Prostate gland (tissue), 2 donors: ENCODE measurements at regions not wholly inside any gene's neighbourhood (a gene's known extent, or its start where the extent isn't known, plus 50 kb on each side); places are given as distances from the start of the nearest gene placed in this dataset.

Source experiments
- DNase-seq: peaks from one replicate; pipeline ENCODE4 v3.0.0-alpha.2; 2019; ENCODE audit warnings: low spot score
- H3K27ac ChIP-seq, 2 donors: fragments of 200-600 bp; sonication (generic); 2 replicates each; pipeline ENCODE4 v1.5.1; 2017 to 2019
- H3K27me3 ChIP-seq: fragments of 200-600 bp; sonication (generic); replicated peaks from 2 replicates; pipeline ENCODE4 v1.5.1; 2019; ENCODE audit not compliant: insufficient read depth
- H3K36me3 ChIP-seq, 2 donors: fragments of 200-600 bp; sonication (generic); 1 replicate in 1 of 2; 2 replicates in 1 of 2; pipeline versions ENCODE4 v1.5.1 to v1.8.1; 2017 to 2019
- H3K4me1 ChIP-seq: fragments of 200-600 bp; sonication (generic); replicated peaks from 2 replicates; pipeline ENCODE4 v1.5.1; 2019
- H3K4me3 ChIP-seq, 2 donors: fragments of 200-600 bp; sonication (generic); 2 replicates each; pipeline ENCODE4 v1.5.1; 2017 to 2019
- H3K9me3 ChIP-seq: fragments of 200-600 bp; sonication (generic); 2 replicates; pipeline ENCODE4 v1.5.1; 2017
- CTCF ChIP-seq, 4 experiments: fragments of 200-600 bp in 2 of 4; fragments of 450-650 bp in 2 of 4; sonication (generic) in 2 of 4; IDR thresholded peaks; 1 replicate in 3 of 4; 2 replicates in 1 of 4; pipeline ENCODE4 v1.5.1; 2016 to 2019; ENCODE audit warnings: antibody characterized with exemption in 4 of 4, mild to moderate bottlenecking in 2 of 4, moderate library complexity in 2 of 4
- POLR2A ChIP-seq: fragments of 450-650 bp; IDR thresholded peaks from one replicate; pipeline ENCODE4 v1.6.1; 2016; ENCODE audit warnings: antibody characterized with exemption, mild to moderate bottlenecking
- POLR2AphosphoS5 ChIP-seq: sonication (generic); formaldehyde crosslinking; IDR thresholded peaks from one replicate; pipeline ENCODE4 v1.6.1; 2017; ENCODE audit warnings: antibody characterized with exemption
- WGBS: methylation state at CpG from one replicate; pipeline ENCODE4 v1.1.5; 2018; 5-methylcytosine and 5-hydroxymethylcytosine counted together
- intact Hi-C: fragments of 100-400 bp; cut with DNase I; formaldehyde crosslinking; loops from one replicate; pipeline ENCODE4 v1.14.2; 2022

- Histone ChIP-seq H3K4me3 (no peak overlapping the region), H3K36me3 (no peaks in the 10 kb centered on the region), H3K27ac (no peak overlapping the region), H3K4me1 (no peaks in the 10 kb centered on the region), H3K27me3 (no peaks in the 10 kb centered on the region), H3K9me3 (no peaks in the 10 kb centered on the region)
- intact Hi-C loops = no loop called here
- DNase-seq = no peak
- WGBS = 86% methylated on average over 2 of the region's 2 CpGs
- TF ChIP-seq POLR2AphosphoS5 (no peak), CTCF (IDR thresholded peaks at IDR 0.05) (no peak), POLR2A (no peak)
These were observed 1196.7 kb downstream of the EFNB2 start for GRCh38 chr13:105338773-105339172.

GRCh38 chr13:105338006-105338405 lies 1197.5 kb downstream of the EFNB2 start:
- H3K27ac ChIP-seq = no peak overlapping the region
- H3K4me3 ChIP-seq = no peak overlapping the region
- intact Hi-C loops = no loop called here
- no peak for DNase-seq
- H3K36me3 ChIP-seq = no peaks in the 10 kb centered on the region
- 60% methylated on average over 6 of the region's 6 CpGs for WGBS
- no peaks in the 10 kb centered on the region for H3K9me3 ChIP-seq
- TF ChIP-seq POLR2A (no peak), POLR2AphosphoS5 (no peak), CTCF (IDR thresholded peaks at IDR 0.05) (no peak)
- H3K4me1 ChIP-seq = no peaks in the 10 kb centered on the region
- H3K27me3 ChIP-seq = no peaks in the 10 kb centered on the region

GRCh38 chr13:105336706-105337576 lies 1198.5 kb downstream of the EFNB2 start:
- no peak overlapping the region for H3K27ac ChIP-seq
- WGBS = 69% methylated on average over 7 of the region's 7 CpGs
- H3K9me3 ChIP-seq = no peaks in the 10 kb centered on the region
- H3K4me3 ChIP-seq = no peak overlapping the region
- no peaks in the 10 kb centered on the region for H3K27me3 ChIP-seq
- H3K36me3 ChIP-seq = no peaks in the 10 kb centered on the region
- DNase-seq = no peak
- H3K4me1 ChIP-seq = no peaks in the 10 kb centered on the region
- intact Hi-C loops = no loop called here
- TF ChIP-seq POLR2AphosphoS5 (no peak), CTCF (IDR thresholded peaks at IDR 0.05) (no peak), POLR2A (no peak)

- Histone ChIP-seq H3K4me1 (no peaks in the 10 kb centered on the region), H3K27me3 (no peaks in the 10 kb centered on the region), H3K9me3 (no peaks in the 10 kb centered on the region), H3K36me3 (no peaks in the 10 kb centered on the region), H3K4me3 (no peak overlapping the region), H3K27ac (no peak overlapping the region)
- DNase-seq = no peak
- 63% methylated on average over 3 of the region's 3 CpGs for WGBS
- no peak for TF ChIP-seq CTCF (IDR thresholded peaks at IDR 0.05)
- no peak for TF ChIP-seq POLR2AphosphoS5
- no peak for TF ChIP-seq POLR2A
- intact Hi-C loops = no loop called here
These were observed 1201.3 kb downstream of the EFNB2 start for GRCh38 chr13:105334211-105334610.

- no peaks in the 10 kb centered on the region for H3K36me3 ChIP-seq
- no peaks in the 10 kb centered on the region for H3K4me1 ChIP-seq
- H3K27ac ChIP-seq = no peak overlapping the region
- H3K9me3 ChIP-seq = no peaks in the 10 kb centered on the region
- DNase-seq = no peak
- intact Hi-C loops = no loop called here
- WGBS = 96% methylated on average over 5 of the region's 5 CpGs
- TF ChIP-seq CTCF (IDR thresholded peaks at IDR 0.05) (no peak), POLR2AphosphoS5 (no peak)
- no peak overlapping the region for H3K4me3 ChIP-seq
- no peaks in the 10 kb centered on the region for H3K27me3 ChIP-seq
These were observed 1202.0 kb downstream of the EFNB2 start for GRCh38 chr13:105333416-105333815.
